ENCODE measurements at regions not wholly inside any gene's neighbourhood (a gene's known extent, or its start where the extent isn't known, plus 50 kb on each side); places are given as distances from the start of the nearest gene placed in this dataset.
"Not testable (repeated sequence)": the region's sequence is repeated elsewhere in the genome, so short reads cannot be mapped to it uniquely, and the experiment has no call there.

- Histone ChIP-seq H3K9ac (ENCODE audit: low read depth in 1 of 2, low read length in 2 of 2) (no peak overlapping the region), H3K4me1 (ENCODE audit: control insufficient read depth in 2 of 2, insufficient read depth in 2 of 2, low read length in 2 of 2) (no peaks in the 10 kb centered on the region), H3K27ac (ENCODE audit: low read depth in 2 of 2, low read length in 2 of 2) (no peak overlapping the region), H3K36me3 (ENCODE audit: control insufficient read depth in 2 of 2, insufficient read depth in 2 of 2, low read length in 2 of 2) (no peaks in the 10 kb centered on the region), H3K9me3 (ENCODE audit: control insufficient read depth in 2 of 2, low read length in 2 of 2) (no peaks in the 10 kb centered on the region), H3K4me3 (ENCODE audit: low read length in 2 of 2) (no peak overlapping the region), H3K27me3 (ENCODE audit: control insufficient read depth in 2 of 2, insufficient read depth in 2 of 2, low read length in 2 of 2) (no peaks in the 10 kb centered on the region)
These were observed 94.6 kb upstream of the DIAPH3 start for GRCh38 chr13:60258349-60258748.

- no peaks in the 10 kb centered on the region for H3K27me3 ChIP-seq (ENCODE audit: control insufficient read depth in 2 of 2, insufficient read depth in 2 of 2, low read length in 2 of 2)
- H3K36me3 ChIP-seq (ENCODE audit: control insufficient read depth in 2 of 2, insufficient read depth in 2 of 2, low read length in 2 of 2): no peaks in the 10 kb centered on the region
- H3K27ac ChIP-seq (ENCODE audit: low read depth in 2 of 2, low read length in 2 of 2): no peak overlapping the region
- H3K4me1 ChIP-seq (ENCODE audit: control insufficient read depth in 2 of 2, insufficient read depth in 2 of 2, low read length in 2 of 2): no peaks in the 10 kb centered on the region
- H3K9ac ChIP-seq (ENCODE audit: low read depth in 1 of 2, low read length in 2 of 2): no peak overlapping the region
- H3K9me3 ChIP-seq (ENCODE audit: control insufficient read depth in 2 of 2, low read length in 2 of 2): no peaks in the 10 kb centered on the region
- H3K4me3 ChIP-seq (ENCODE audit: low read length in 2 of 2): no peak overlapping the region
These were observed 96.7 kb upstream of the DIAPH3 start for GRCh38 chr13:60260440-60260839.

- H3K36me3 ChIP-seq (ENCODE audit: control insufficient read depth in 2 of 2, insufficient read depth in 2 of 2, low read length in 2 of 2): no peaks in the 10 kb centered on the region
These were observed 98.0 kb upstream of the DIAPH3 start for GRCh38 chr13:60261432-60262351.

GRCh38 chr13:60265566-60265965, 101.8 kb upstream of the DIAPH3 start:
- no peaks in the 10 kb centered on the region for H3K36me3 ChIP-seq (ENCODE audit: control insufficient read depth in 2 of 2, insufficient read depth in 2 of 2, low read length in 2 of 2)

More at GRCh38 chr13:60261432-60262351, 98.0 kb upstream of the DIAPH3 start:
- H3K4me1 ChIP-seq (ENCODE audit: control insufficient read depth in 2 of 2, insufficient read depth in 2 of 2, low read length in 2 of 2): no peaks in the 10 kb centered on the region
- H3K27ac ChIP-seq (ENCODE audit: low read depth in 2 of 2, low read length in 2 of 2): no peak overlapping the region
- no peak overlapping the region for H3K9ac ChIP-seq (ENCODE audit: low read depth in 1 of 2, low read length in 2 of 2)
- H3K9me3 ChIP-seq (ENCODE audit: control insufficient read depth in 2 of 2, low read length in 2 of 2): no peaks in the 10 kb centered on the region
- H3K27me3 ChIP-seq (ENCODE audit: control insufficient read depth in 2 of 2, insufficient read depth in 2 of 2, low read length in 2 of 2): no peaks in the 10 kb centered on the region
- H3K4me3 ChIP-seq (ENCODE audit: low read length in 2 of 2): no peak overlapping the region

GRCh38 chr13:60267498-60268202, 103.9 kb upstream of the DIAPH3 start:
- no peaks in the 10 kb centered on the region for H3K36me3 ChIP-seq (ENCODE audit: control insufficient read depth in 2 of 2, insufficient read depth in 2 of 2, low read length in 2 of 2)
- peak overlapping the region; percentile 58 to 83 for H3K4me3 ChIP-seq (ENCODE audit: low read length in 2 of 2)
- H3K9me3 ChIP-seq (ENCODE audit: control insufficient read depth in 2 of 2, low read length in 2 of 2): no peaks in the 10 kb centered on the region
- no peaks in the 10 kb centered on the region for H3K4me1 ChIP-seq (ENCODE audit: control insufficient read depth in 2 of 2, insufficient read depth in 2 of 2, low read length in 2 of 2)
- peak overlapping the region; percentile 16 to 52 for H3K9ac ChIP-seq (ENCODE audit: low read depth in 1 of 2, low read length in 2 of 2)
- H3K27me3 ChIP-seq (ENCODE audit: control insufficient read depth in 2 of 2, insufficient read depth in 2 of 2, low read length in 2 of 2): no peaks in the 10 kb centered on the region
- peak overlapping the region in 1 of 2 donors; percentile 23 for H3K27ac ChIP-seq (ENCODE audit: low read depth in 2 of 2, low read length in 2 of 2)

More at GRCh38 chr13:60265566-60265965, 101.8 kb upstream of the DIAPH3 start:
- Histone ChIP-seq H3K4me3 (ENCODE audit: low read length in 2 of 2) (no peak overlapping the region), H3K27ac (ENCODE audit: low read depth in 2 of 2, low read length in 2 of 2) (no peak overlapping the region), H3K4me1 (ENCODE audit: control insufficient read depth in 2 of 2, insufficient read depth in 2 of 2, low read length in 2 of 2) (no peaks in the 10 kb centered on the region), H3K27me3 (ENCODE audit: control insufficient read depth in 2 of 2, insufficient read depth in 2 of 2, low read length in 2 of 2) (no peaks in the 10 kb centered on the region), H3K9me3 (ENCODE audit: control insufficient read depth in 2 of 2, low read length in 2 of 2) (no peaks in the 10 kb centered on the region), H3K9ac (ENCODE audit: low read depth in 1 of 2, low read length in 2 of 2) (no peak overlapping the region)

GRCh38 chr13:60268203-60268555, 104.5 kb upstream of the DIAPH3 start:
- Histone ChIP-seq H3K27me3 (ENCODE audit: control insufficient read depth in 2 of 2, insufficient read depth in 2 of 2, low read length in 2 of 2) (no peaks in the 10 kb centered on the region), H3K9ac (ENCODE audit: low read depth in 1 of 2, low read length in 2 of 2) (peak overlapping the region in 1 of 2 donors; percentile 16), H3K36me3 (ENCODE audit: control insufficient read depth in 2 of 2, insufficient read depth in 2 of 2, low read length in 2 of 2) (no peaks in the 10 kb centered on the region), H3K4me3 (ENCODE audit: low read length in 2 of 2) (peak overlapping the region; percentile 58 to 83), H3K27ac (ENCODE audit: low read depth in 2 of 2, low read length in 2 of 2) (no peak overlapping the region), H3K4me1 (ENCODE audit: control insufficient read depth in 2 of 2, insufficient read depth in 2 of 2, low read length in 2 of 2) (no peaks in the 10 kb centered on the region), H3K9me3 (ENCODE audit: control insufficient read depth in 2 of 2, low read length in 2 of 2) (no peaks in the 10 kb centered on the region)

GRCh38 chr13:60273971-60274527, 110.3 kb upstream of the DIAPH3 start:
- Histone ChIP-seq H3K4me1 (ENCODE audit: control insufficient read depth in 2 of 2, insufficient read depth in 2 of 2, low read length in 2 of 2) (no peaks in the 10 kb centered on the region), H3K27me3 (ENCODE audit: control insufficient read depth in 2 of 2, insufficient read depth in 2 of 2, low read length in 2 of 2) (no peaks in the 10 kb centered on the region), H3K9ac (ENCODE audit: low read depth in 1 of 2, low read length in 2 of 2) (no peak overlapping the region), H3K27ac (ENCODE audit: low read depth in 2 of 2, low read length in 2 of 2) (no peak overlapping the region), H3K4me3 (ENCODE audit: low read length in 2 of 2) (no peak overlapping the region), H3K9me3 (ENCODE audit: control insufficient read depth in 2 of 2, low read length in 2 of 2) (no peaks in the 10 kb centered on the region), H3K36me3 (ENCODE audit: control insufficient read depth in 2 of 2, insufficient read depth in 2 of 2, low read length in 2 of 2) (no peaks in the 10 kb centered on the region)

GRCh38 chr13:60274655-60275054, 110.9 kb upstream of the DIAPH3 start:
- H3K4me3 ChIP-seq (ENCODE audit: low read length in 2 of 2): no peak overlapping the region
- no peak overlapping the region for H3K27ac ChIP-seq (ENCODE audit: low read depth in 2 of 2, low read length in 2 of 2)
- H3K27me3 ChIP-seq (ENCODE audit: control insufficient read depth in 2 of 2, insufficient read depth in 2 of 2, low read length in 2 of 2): no peaks in the 10 kb centered on the region
- no peaks in the 10 kb centered on the region for H3K9me3 ChIP-seq (ENCODE audit: control insufficient read depth in 2 of 2, low read length in 2 of 2)
- H3K36me3 ChIP-seq (ENCODE audit: control insufficient read depth in 2 of 2, insufficient read depth in 2 of 2, low read length in 2 of 2): no peaks in the 10 kb centered on the region
- no peaks in the 10 kb centered on the region for H3K4me1 ChIP-seq (ENCODE audit: control insufficient read depth in 2 of 2, insufficient read depth in 2 of 2, low read length in 2 of 2)
- no peak overlapping the region for H3K9ac ChIP-seq (ENCODE audit: low read depth in 1 of 2, low read length in 2 of 2)

GRCh38 chr13:60275208-60275607, 111.5 kb upstream of the DIAPH3 start:
- Histone ChIP-seq H3K27ac (ENCODE audit: low read depth in 2 of 2, low read length in 2 of 2) (no peak overlapping the region), H3K27me3 (ENCODE audit: control insufficient read depth in 2 of 2, insufficient read depth in 2 of 2, low read length in 2 of 2) (no peaks in the 10 kb centered on the region), H3K4me1 (ENCODE audit: control insufficient read depth in 2 of 2, insufficient read depth in 2 of 2, low read length in 2 of 2) (no peaks in the 10 kb centered on the region), H3K36me3 (ENCODE audit: control insufficient read depth in 2 of 2, insufficient read depth in 2 of 2, low read length in 2 of 2) (no peaks in the 10 kb centered on the region), H3K9me3 (ENCODE audit: control insufficient read depth in 2 of 2, low read length in 2 of 2) (no peaks in the 10 kb centered on the region), H3K4me3 (ENCODE audit: low read length in 2 of 2) (no peak overlapping the region), H3K9ac (ENCODE audit: low read depth in 1 of 2, low read length in 2 of 2) (no peak overlapping the region)

GRCh38 chr13:60280524-60280923, 116.5 kb upstream of the TDRD3 start:
- not testable (repeated sequence) for H3K9ac ChIP-seq (ENCODE audit: low read depth in 1 of 2, low read length in 2 of 2); H3K27me3 ChIP-seq (ENCODE audit: control insufficient read depth in 2 of 2, insufficient read depth in 2 of 2, low read length in 2 of 2); H3K36me3 ChIP-seq (ENCODE audit: control insufficient read depth in 2 of 2, insufficient read depth in 2 of 2, low read length in 2 of 2); H3K4me1 ChIP-seq (ENCODE audit: control insufficient read depth in 2 of 2, insufficient read depth in 2 of 2, low read length in 2 of 2); H3K4me3 ChIP-seq (ENCODE audit: low read length in 2 of 2); H3K27ac ChIP-seq (ENCODE audit: low read depth in 2 of 2, low read length in 2 of 2); H3K9me3 ChIP-seq (ENCODE audit: control insufficient read depth in 2 of 2, low read length in 2 of 2)

Data from mucosa of rectum (tissue), 2 donors.